Activated naive CD4-positive, alpha-beta T cell treated with anti-CD3 and anti-CD28 coated beads, Interleukin-2, amount 10 ng/mL, durations not matched to agents 7 days and 5 days (primary cell): ENCODE measurements at regions not wholly inside any gene's neighbourhood (a gene's known extent, or its start where the extent isn't known, plus 50 kb on each side); places are given as distances from the start of the nearest gene placed in this dataset.
"Not testable (repeated sequence)": the region's sequence is repeated elsewhere in the genome, so short reads cannot be mapped to it uniquely, and the experiment has no call there.

Experiments
- CTCF ChIA-PET: fragments of 350-600 bp; sonication (Branson Sonifier 250); formaldehyde crosslinking; loops from one replicate; lab custom pipeline; 2021; ENCODE audit warnings: antibody characterized with exemption; lab: Charles Lee
- DNase-seq: peaks from one replicate; pipeline ENCODE4 v3.0.0-alpha.2; 2020
- H3K27ac Mint-ChIP-seq: one replicate; pipeline ENCODE4 v1.8.0; 2021; ENCODE audit warnings: mild to moderate bottlenecking, moderate library complexity, mixed read lengths
- H3K27me3 Mint-ChIP-seq: one replicate; pipeline ENCODE4 v1.8.0; 2021; ENCODE audit warnings: mild to moderate bottlenecking, mixed read lengths
- H3K36me3 Mint-ChIP-seq: one replicate; pipeline ENCODE4 v1.8.0; 2021; ENCODE audit warnings: mixed read lengths
- H3K4me1 Mint-ChIP-seq: one replicate; pipeline ENCODE4 v1.8.0; 2021; ENCODE audit warnings: mixed read lengths
- H3K4me3 Mint-ChIP-seq: one replicate; pipeline ENCODE4 v1.8.0; 2021; ENCODE audit warnings: mild to moderate bottlenecking, moderate library complexity, mixed read lengths
- H3K9me3 Mint-ChIP-seq: one replicate; pipeline ENCODE4 v1.8.0; 2021; ENCODE audit warnings: mixed read lengths

DNA sequence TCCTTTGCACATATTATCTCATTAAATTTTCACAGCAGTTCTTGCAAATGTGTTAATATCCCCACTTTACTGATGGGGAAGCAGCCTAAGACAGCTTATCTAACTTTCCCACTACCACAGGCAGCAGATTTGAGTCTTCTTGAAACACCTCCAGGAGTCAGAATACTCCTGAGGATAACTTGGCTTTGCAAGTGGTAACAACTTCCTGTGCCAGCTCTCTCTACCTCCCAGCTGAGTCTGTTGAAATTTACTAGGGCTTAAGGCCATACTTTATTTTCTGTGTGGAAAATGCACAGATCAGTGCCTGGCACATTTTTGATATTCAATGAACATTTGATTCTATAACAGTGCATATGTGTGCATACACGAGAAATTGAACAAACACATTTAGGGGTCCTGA lies 136.1 kb upstream of the COBL start:
- Mint-ChIP-seq H3K27ac (no peak overlapping the region), H3K36me3 (no peaks in the 10 kb centered on the region), H3K4me3 (no peak overlapping the region), H3K4me1 (no peaks in the 10 kb centered on the region), H3K27me3 (peaks cover 2% of the 10 kb centered on the region), H3K9me3 (no peaks in the 10 kb centered on the region)
- CTCF ChIA-PET: no interaction called here
- DNase-seq: no peak

DNA sequence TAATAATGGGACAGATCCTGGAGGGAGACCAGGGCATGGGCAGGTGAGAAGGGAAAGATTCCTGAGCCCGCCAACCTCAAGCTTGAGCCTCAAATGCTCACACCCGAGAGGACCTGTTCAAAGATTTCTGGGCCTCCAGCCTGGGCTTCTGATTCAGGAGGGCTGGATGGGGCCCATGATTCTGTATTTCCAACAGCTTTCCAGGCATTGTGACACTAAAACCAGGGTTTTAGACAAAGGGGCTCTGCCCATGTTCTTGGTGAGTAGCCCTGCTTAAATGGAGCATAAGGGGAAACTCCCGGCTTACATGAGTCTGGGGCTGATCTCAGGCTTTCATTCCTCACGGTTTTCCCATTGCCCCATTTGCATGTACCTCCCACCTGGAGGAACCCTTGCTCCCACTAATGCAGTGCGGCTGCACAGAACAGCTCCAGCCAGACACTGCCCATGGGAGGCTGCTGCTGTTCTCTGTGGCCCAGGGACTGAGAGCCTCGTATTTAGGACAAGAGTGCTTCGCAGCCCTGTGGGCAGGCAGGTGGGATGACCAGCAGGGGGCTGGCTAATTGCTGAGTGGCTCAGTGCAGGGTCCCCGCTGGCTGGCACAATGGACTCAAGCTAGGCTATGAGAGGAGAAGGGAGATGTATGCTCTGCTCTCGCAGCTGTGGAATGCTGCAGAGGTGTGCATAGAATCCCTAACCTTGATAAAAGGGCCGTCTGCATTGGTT lies 135.3 kb upstream of the COBL start:
- no peak overlapping the region for H3K4me3 Mint-ChIP-seq
- H3K27me3 Mint-ChIP-seq: no peaks in the 10 kb centered on the region
- H3K9me3 Mint-ChIP-seq: no peaks in the 10 kb centered on the region
- DNase-seq: no peak
- CTCF ChIA-PET: no interaction called here
- H3K4me1 Mint-ChIP-seq: no peaks in the 10 kb centered on the region
- H3K36me3 Mint-ChIP-seq: no peaks in the 10 kb centered on the region
- H3K27ac Mint-ChIP-seq: no peak overlapping the region

DNA sequence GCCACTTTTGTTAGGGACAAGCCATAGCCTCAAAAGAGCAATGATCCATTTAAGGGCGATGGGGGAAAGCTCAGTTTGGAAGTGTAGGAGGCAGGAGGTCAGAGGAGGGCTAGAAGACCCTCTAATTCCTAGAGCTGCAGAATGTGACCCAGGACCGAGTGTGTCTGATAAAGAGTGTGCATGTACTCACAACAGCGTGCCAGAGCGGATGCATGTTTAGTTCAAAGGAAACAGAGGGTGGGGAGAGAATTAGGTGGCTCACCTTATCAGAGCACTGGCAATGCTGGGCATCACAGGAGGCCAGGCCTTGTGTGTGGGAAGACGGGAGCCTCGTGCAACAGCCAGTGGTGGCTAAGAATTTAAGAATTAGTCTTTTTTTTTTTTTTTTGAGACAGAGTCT lies 133.9 kb upstream of the COBL start:
- CTCF ChIA-PET: no interaction called here
- H3K4me1 Mint-ChIP-seq: no peaks in the 10 kb centered on the region
- H3K36me3 Mint-ChIP-seq: no peaks in the 10 kb centered on the region
- no peak overlapping the region for H3K27ac Mint-ChIP-seq
- DNase-seq: no peak
- no peaks in the 10 kb centered on the region for H3K27me3 Mint-ChIP-seq
- no peaks in the 10 kb centered on the region for H3K9me3 Mint-ChIP-seq
- H3K4me3 Mint-ChIP-seq: no peak overlapping the region

DNA sequence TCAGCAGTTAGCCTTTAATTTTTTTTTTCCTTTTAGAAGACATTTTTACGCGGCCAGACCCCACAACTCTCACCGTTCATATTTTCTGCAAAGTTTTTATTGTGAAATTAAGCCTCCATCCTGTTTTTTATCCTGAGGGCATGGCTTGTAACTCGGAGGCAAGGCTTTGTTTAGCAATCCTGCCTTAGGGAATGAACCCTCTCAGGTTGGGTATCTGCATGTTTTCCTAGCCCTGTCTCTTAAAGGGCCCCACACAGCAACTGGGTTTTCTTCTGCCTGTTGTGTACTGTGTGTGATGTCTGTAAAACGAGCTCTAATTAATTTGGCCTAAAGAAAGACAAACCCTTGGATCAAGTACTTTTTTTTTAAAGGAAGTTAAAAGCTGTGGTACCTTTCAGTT lies 130.2 kb upstream of the COBL start:
- Mint-ChIP-seq H3K36me3 (no peaks in the 10 kb centered on the region), H3K27me3 (no peaks in the 10 kb centered on the region), H3K9me3 (peaks cover 11% of the 10 kb centered on the region), H3K4me1 (no peaks in the 10 kb centered on the region), H3K27ac (no peak overlapping the region), H3K4me3 (no peak overlapping the region)
- DNase-seq: no peak
- CTCF ChIA-PET: interaction anchor here (0.6 to 2.7 kb wide), 2 partner anchors 16 to 1525 kb away, joined by 3 to 7 read pairs; no protein-coding TSS in a partner anchor

DNA sequence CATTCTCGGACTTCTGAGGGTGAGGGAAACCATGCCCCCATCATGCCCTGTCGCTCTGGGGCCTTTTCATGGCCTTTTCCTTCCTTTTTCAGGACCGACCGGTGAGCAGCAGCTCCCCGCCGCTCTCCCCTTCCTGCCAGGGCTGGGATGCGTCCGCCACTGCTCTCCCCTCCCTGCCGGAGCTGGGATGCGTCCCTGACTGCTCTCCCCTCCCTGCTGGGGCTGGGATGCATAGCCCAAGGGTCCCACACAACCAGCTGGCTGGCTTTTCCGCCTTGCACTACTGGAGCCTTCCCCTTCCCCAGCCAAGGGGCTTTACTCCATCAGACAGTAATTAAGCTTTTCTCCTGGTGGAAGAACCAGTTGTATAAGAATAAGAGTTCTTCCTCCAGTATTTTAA lies 129.7 kb upstream of the COBL start:
- H3K36me3 Mint-ChIP-seq: no peaks in the 10 kb centered on the region
- CTCF ChIA-PET: interaction anchor here (0.6 to 2.7 kb wide), 2 partner anchors 16 to 1525 kb away, joined by 3 to 7 read pairs; no protein-coding TSS in a partner anchor
- no peaks in the 10 kb centered on the region for H3K4me1 Mint-ChIP-seq
- peaks cover 11% of the 10 kb centered on the region for H3K9me3 Mint-ChIP-seq
- no peak for DNase-seq
- no peak overlapping the region for H3K4me3 Mint-ChIP-seq
- no peak overlapping the region for H3K27ac Mint-ChIP-seq
- H3K27me3 Mint-ChIP-seq: no peaks in the 10 kb centered on the region

DNA sequence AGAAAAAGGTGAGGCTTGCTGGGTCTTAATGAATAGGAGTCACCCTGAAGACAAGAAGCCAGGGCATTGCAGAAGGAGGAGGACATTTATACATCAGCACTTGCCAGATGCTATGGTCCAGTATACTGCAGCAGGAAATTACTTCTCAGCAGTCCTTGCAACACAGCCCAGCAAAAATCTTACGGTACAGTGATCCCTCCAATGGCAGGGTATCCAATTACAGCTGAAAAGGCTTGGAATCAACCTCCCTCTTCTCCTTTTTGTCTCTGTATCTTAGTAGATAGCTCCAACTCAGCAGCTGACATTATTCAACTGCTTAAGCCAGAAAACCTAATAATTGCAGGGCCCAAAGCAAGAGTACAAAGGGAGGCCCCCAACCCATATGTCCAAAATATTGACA lies 128.3 kb upstream of the COBL start:
- Mint-ChIP-seq H3K27me3 (no peaks in the 10 kb centered on the region), H3K9me3 (peaks cover 11% of the 10 kb centered on the region), H3K36me3 (no peaks in the 10 kb centered on the region), H3K4me3 (no peak overlapping the region), H3K4me1 (no peaks in the 10 kb centered on the region), H3K27ac (no peak overlapping the region)
- DNase-seq: no peak
- CTCF ChIA-PET: no interaction called here

DNA sequence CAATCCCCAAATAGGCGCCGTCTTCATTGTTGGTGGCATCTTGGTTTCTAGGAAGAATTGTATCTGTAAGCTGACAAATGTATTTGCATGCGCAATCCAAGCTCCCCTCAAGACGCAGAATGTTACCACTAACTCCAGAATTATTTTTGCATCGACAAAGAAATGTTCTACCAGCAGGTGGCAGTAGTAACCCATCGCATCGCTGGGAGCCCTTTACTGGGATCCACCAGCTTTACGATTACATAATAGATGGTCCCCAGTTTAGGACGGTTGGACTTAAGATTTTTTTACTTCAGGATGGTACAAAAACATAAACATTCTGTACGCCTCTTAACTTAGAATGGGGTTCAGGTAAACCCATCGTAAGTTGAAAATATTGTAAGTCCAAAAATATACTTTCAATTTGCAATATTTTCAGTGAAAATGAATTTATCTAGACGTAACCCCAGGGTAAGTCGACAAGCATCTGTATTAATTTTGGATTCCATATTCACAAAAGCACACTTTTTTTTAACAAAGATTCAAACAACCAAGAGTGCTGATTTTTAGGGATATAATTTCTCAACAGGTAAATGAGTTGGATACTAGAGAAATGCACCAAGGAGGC lies 114.0 kb upstream of the COBL start:
- Mint-ChIP-seq H3K4me1 (no peaks in the 10 kb centered on the region), H3K9me3 (no peaks in the 10 kb centered on the region), H3K27ac (no peak overlapping the region), H3K36me3 (no peaks in the 10 kb centered on the region), H3K4me3 (no peak overlapping the region), H3K27me3 (no peaks in the 10 kb centered on the region)
- CTCF ChIA-PET: interaction anchor here (0.7 to 1.1 kb wide), 3 partner anchors 13 to 38 kb away, joined by 3 to 7 read pairs (median 4); no protein-coding TSS in a partner anchor
- peak; percentile 61 for DNase-seq

DNA sequence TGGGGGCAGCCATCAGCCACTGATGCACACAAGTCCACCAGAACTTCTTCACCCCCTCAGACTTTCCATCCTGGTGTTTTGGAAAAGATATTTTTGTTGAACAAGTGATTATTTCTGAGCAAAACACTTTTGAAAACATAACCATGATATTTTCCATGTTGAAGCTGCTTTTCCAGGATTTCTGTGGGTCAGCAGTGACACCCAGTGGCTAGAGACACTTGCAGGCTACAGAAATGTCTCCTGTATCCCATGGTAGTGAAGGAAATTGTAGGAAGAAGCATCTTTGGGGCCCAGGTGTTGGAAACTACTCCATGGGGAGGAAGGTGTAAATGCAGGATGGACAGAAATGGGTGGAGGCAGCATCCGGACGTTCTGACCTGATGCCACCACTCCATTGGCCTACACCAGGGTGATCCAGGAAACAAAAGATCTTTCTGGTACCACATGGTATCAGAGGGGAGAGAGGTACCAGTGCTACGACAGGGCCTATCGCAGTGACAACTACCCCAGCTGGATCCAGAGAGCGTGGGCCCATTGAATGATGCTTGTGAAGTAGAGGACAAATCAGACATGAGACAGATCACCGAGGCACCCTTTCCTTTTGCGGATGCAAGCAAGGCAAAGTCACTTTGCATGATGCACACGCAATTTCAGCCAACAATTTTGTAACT lies 111.7 kb upstream of the COBL start:
- no peaks in the 10 kb centered on the region for H3K4me1 Mint-ChIP-seq
- CTCF ChIA-PET: no interaction called here

DNA sequence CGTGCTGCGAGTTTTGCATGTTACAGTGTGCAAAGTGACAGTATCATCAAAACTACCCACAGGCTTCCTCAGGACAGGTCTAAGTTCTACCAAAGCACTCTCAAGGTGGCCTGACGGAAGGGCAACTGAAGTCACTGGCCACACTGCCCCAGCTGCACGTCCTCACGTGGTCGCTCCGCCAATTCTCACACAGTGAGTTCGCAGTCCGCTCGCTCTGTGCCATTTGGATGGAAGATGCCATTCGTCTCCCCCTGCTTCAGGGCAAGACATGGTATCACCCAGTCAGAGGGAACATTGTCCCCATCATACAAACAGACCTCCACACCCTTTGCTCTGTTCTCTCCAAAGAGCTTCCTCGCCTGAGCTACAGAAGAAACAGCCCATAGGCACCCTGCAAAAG lies 109.6 kb upstream of the COBL start:
- Mint-ChIP-seq H3K9me3 (no peaks in the 10 kb centered on the region), H3K4me1 (no peaks in the 10 kb centered on the region), H3K27ac (no peak overlapping the region), H3K4me3 (no peak overlapping the region), H3K27me3 (no peaks in the 10 kb centered on the region), H3K36me3 (no peaks in the 10 kb centered on the region)
- CTCF ChIA-PET: no interaction called here
- DNase-seq: no peak

More for the DNA sequence above, 111.7 kb upstream of the COBL start:
- no peaks in the 10 kb centered on the region for H3K27me3 Mint-ChIP-seq
- H3K9me3 Mint-ChIP-seq: no peaks in the 10 kb centered on the region
- DNase-seq: no peak
- no peaks in the 10 kb centered on the region for H3K36me3 Mint-ChIP-seq
- H3K27ac Mint-ChIP-seq: no peak overlapping the region
- H3K4me3 Mint-ChIP-seq: no peak overlapping the region

DNA sequence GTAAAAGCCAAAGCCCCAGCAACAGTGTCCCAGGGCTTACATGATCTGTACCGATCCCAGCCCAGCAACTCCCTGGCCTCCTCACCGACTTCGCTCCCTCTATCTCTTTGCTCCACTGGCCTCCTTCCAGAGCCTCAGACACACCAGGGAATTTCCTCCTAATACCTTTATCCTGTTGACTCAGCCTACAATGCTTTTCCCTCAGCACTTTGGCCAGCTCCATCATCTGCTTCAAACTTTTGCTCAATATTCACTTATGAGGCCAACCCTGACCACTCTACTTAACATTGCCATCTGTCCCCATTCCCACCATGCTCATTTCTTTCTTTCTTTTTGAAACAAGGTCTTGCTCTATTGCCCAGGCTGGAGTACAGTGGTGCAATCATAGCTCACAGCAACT lies 93.3 kb upstream of the COBL start:
- H3K27ac Mint-ChIP-seq, H3K4me3 Mint-ChIP-seq: not testable (repeated sequence)

DNA sequence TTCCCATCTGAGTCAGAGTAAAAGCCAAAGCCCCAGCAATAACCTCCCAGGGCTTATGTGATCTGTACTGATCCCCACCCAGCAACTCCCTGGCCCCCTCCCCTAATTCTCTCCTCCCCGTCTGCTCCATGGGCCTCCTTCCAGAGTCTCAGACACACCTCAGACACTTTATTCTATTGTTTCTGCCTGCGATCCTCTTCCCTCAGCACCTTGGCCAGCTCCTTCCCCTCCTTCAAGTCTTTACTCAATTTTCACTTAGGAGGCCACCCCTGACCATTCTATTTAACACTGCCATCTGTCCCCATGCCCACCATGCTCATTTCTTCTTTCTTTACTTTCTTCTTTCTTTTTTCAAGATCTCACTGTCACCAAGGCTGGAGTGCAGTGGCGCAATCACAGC lies 81.0 kb upstream of the COBL start:
- H3K27me3 Mint-ChIP-seq, H3K4me1 Mint-ChIP-seq, H3K4me3 Mint-ChIP-seq, CTCF ChIA-PET, H3K36me3 Mint-ChIP-seq, H3K9me3 Mint-ChIP-seq, DNase-seq, H3K27ac Mint-ChIP-seq: not testable (repeated sequence)

More for the DNA sequence above, 93.3 kb upstream of the COBL start:
- CTCF ChIA-PET, H3K27me3 Mint-ChIP-seq, H3K4me1 Mint-ChIP-seq, DNase-seq, H3K36me3 Mint-ChIP-seq, H3K9me3 Mint-ChIP-seq: not testable (repeated sequence)

DNA sequence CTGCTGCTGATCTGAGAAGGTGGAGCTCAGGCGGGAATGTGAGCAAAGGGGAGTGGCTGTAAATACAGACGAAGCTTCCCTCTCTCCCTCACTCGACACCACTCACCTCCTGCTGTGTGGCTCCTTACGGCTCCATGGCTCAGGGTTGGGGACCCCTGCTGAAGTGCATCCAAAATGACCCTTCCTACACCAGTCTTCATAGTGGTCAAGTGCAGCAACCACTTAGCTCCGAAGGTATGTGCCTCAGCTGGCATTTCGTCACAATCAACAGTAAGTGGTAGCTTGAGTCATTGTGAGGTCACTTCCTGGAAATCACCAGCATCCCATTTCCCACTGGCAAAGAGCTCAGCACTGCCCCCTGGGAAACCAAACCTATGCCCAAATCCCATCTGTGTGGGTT lies 76.4 kb upstream of the COBL start:
- not testable (repeated sequence) for H3K27ac Mint-ChIP-seq

DNA sequence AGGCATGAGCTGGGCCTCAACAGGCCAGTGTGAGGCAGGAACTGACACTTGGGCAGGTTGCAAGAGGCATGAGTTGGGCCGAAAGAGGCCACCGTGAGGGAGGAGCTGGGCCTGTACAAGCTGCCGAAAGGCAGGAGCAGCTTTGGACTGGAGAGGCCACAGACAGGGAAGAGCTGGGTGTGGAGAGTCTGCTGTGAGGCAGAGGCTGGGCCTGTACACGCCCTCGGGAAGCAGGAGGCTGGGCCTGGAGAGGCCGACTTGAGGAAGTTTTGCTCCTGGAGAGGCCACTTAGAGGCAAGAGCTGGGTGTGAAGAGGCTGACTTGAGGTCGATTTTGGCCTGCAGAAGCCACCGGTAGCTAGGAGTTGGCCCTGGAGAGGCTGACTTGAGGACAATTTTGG lies 73.3 kb upstream of the COBL start:
- H3K4me1 Mint-ChIP-seq, H3K9me3 Mint-ChIP-seq, H3K36me3 Mint-ChIP-seq, H3K27me3 Mint-ChIP-seq, DNase-seq, CTCF ChIA-PET, H3K4me3 Mint-ChIP-seq, H3K27ac Mint-ChIP-seq: not testable (repeated sequence)

More for the DNA sequence above, 76.4 kb upstream of the COBL start:
- CTCF ChIA-PET, H3K27me3 Mint-ChIP-seq, H3K4me3 Mint-ChIP-seq, DNase-seq, H3K36me3 Mint-ChIP-seq, H3K4me1 Mint-ChIP-seq, H3K9me3 Mint-ChIP-seq: not testable (repeated sequence)

DNA sequence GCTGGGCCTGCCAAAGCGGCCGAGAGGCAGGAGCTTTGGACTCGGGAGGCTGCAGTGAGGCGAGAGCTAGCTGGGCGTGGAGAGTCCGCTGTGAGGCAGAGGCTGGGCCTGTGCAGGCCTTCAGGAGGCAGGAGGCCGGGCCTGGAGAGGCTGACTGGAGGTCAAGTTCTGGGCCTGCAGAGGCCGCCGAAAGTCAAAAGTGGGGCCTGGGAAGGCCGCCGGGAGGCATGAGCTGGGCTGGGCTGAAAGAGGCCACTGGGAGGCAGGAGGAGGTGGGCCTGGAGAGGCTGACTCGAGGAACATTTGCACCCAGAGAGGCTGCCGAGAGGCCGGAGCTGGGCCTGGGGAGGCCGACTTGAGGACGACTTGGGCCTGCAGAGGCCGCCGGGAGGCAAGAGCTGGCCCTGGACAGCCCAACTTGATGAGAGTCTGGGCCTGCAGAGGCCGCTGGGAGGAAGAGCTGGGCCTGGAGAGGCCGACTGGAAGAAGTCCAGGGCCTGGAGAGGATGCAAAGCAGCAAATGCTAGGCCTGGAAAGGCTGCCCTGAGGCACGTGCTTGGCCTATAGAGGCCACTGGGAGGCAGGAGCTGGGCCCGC lies 72.7 kb upstream of the COBL start:
- H3K27me3 Mint-ChIP-seq, H3K4me3 Mint-ChIP-seq, H3K4me1 Mint-ChIP-seq, H3K36me3 Mint-ChIP-seq, CTCF ChIA-PET, H3K27ac Mint-ChIP-seq, H3K9me3 Mint-ChIP-seq, DNase-seq: not testable (repeated sequence)
